IMR-90 (cell line): ENCODE measurements at regions not wholly inside any gene's neighbourhood (a gene's known extent, or its start where the extent isn't known, plus 50 kb on each side); places are given as distances from the start of the nearest gene placed in this dataset.

Experiments
- ATAC-seq: fragments of 200-7000 bp; cut with Tn5 transposase; 2 replicates; pipeline ENCODE4 v1.9.1; 2020; ENCODE audit warnings: low read depth, mild to moderate bottlenecking, moderate library complexity
- BruUV-seq: library from RNA; stranded (reverse); fragments of 400-500 nt; replicated peaks from 2 replicates; lab custom pipeline; 2021; lab: Mats Ljungman, UMichigan
- CTCF ChIA-PET: fragments of 300-600 bp; formaldehyde crosslinking; extraction: SDS; loops from one replicate; lab custom pipeline; 2021; ENCODE audit warnings: antibody characterized with exemption; lab: Yijun Ruan, JAX
- POLR2A ChIA-PET: fragments of 300-600 bp; sonication (Branson Sonifier 250); formaldehyde crosslinking; loops from one replicate; lab custom pipeline; 2022; ENCODE audit warnings: antibody characterized with exemption; ENCODE audit not compliant: unreplicated experiment; lab: Charles Lee
- DNase-seq: peaks from one replicate; pipeline ENCODE4 v3.0.0; 2013
- H2AFZ ChIP-seq: replicated peaks from 2 replicates; pipeline ENCODE3; 2013; ENCODE audit warnings: low read length, mild to moderate bottlenecking; ENCODE audit not compliant: poor library complexity
- H2AK5ac ChIP-seq: 2 replicates; pipeline ENCODE4 v1.6.1; 2013; ENCODE audit warnings: low read depth, low read length, inconsistent platforms
- H2AK9ac ChIP-seq: replicated peaks from 2 replicates; pipeline ENCODE3; 2013; ENCODE audit warnings: mild to moderate bottlenecking, low read depth, low read length, moderate library complexity; ENCODE audit not compliant: poor library complexity
- H2BK120ac ChIP-seq: 2 replicates; pipeline ENCODE4 v1.6.1; 2013; ENCODE audit warnings: low read depth, low read length, inconsistent platforms
- H2BK15ac ChIP-seq: 3 replicates; pipeline ENCODE4 v1.6.1; 2013; ENCODE audit warnings: low read depth, low read length, inconsistent platforms
- H2BK20ac ChIP-seq: 2 replicates; pipeline ENCODE4 v1.6.1; 2013; ENCODE audit warnings: low read depth, mild to moderate bottlenecking, inconsistent platforms, low read length, moderate library complexity
- H2BK5ac ChIP-seq: 2 replicates; pipeline ENCODE4 v1.6.1; 2013; ENCODE audit warnings: mild to moderate bottlenecking, low read depth, low read length, inconsistent platforms; ENCODE audit not compliant: poor library complexity, severe bottlenecking
- H3K14ac ChIP-seq: replicated peaks from 2 replicates; pipeline ENCODE4 v1.6.1; 2013; ENCODE audit warnings: low read depth, low read length, inconsistent platforms
- H3K18ac ChIP-seq: 2 replicates; pipeline ENCODE4 v1.6.1; 2013; ENCODE audit warnings: low read depth, low read length, control low read depth
- H3K23ac ChIP-seq: 2 replicates; pipeline ENCODE4 v1.6.1; 2013; ENCODE audit warnings: low read depth, low read length, inconsistent platforms
- H3K27ac ChIP-seq: 2 replicates; pipeline ENCODE4 v1.5.1; 2013; ENCODE audit warnings: mild to moderate bottlenecking, control low read depth, low read length; ENCODE audit not compliant: insufficient read depth
- H3K27me3 ChIP-seq: 2 replicates; pipeline ENCODE4 v1.6.1; 2013; ENCODE audit warnings: low read length; ENCODE audit not compliant: control insufficient read depth, insufficient read depth
- H3K36me3 ChIP-seq: 2 replicates; pipeline ENCODE4 v1.6.1; 2013; ENCODE audit warnings: low read length, mixed read lengths; ENCODE audit not compliant: control insufficient read depth, insufficient read depth
- H3K4ac ChIP-seq: 2 replicates; pipeline ENCODE4 v1.6.1; 2013; ENCODE audit warnings: low read depth, low read length, inconsistent platforms
- H3K4me1 ChIP-seq: 2 replicates; pipeline ENCODE4 v1.6.1; 2013; ENCODE audit warnings: low read length, mixed read lengths; ENCODE audit not compliant: control insufficient read depth, insufficient read depth
- H3K4me2 ChIP-seq: 2 replicates; pipeline ENCODE4 v1.6.1; 2013; ENCODE audit warnings: low read depth, mild to moderate bottlenecking, control low read depth, low read length, moderate library complexity
- H3K4me3 ChIP-seq: 2 replicates; pipeline ENCODE4 v1.5.1; 2013; ENCODE audit warnings: low read depth, mild to moderate bottlenecking, control low read depth, low read length, moderate library complexity; ENCODE audit not compliant: insufficient read depth
- H3K56ac ChIP-seq: 2 replicates; pipeline ENCODE4 v1.6.1; 2013; ENCODE audit warnings: low read length, inconsistent platforms; ENCODE audit not compliant: insufficient read depth; ENCODE audit errors: extremely low read depth
- H3K79me1 ChIP-seq, 2 experiments: 2 replicates each; pipeline ENCODE4 v1.6.1; 2013; ENCODE audit warnings: low read length in 2 of 2, inconsistent platforms in 1 of 2, low read depth in 1 of 2
- H3K9ac ChIP-seq: 2 replicates; pipeline ENCODE4 v1.6.1; 2013; ENCODE audit warnings: low read depth, low read length, control low read depth
- H3K9me1 ChIP-seq: 2 replicates; pipeline ENCODE4 v1.6.1; 2013; ENCODE audit warnings: low read length, inconsistent platforms; ENCODE audit not compliant: insufficient read depth
- H3K9me3 ChIP-seq: 2 replicates; pipeline ENCODE4 v1.6.1; 2013; ENCODE audit warnings: low read length; ENCODE audit not compliant: control insufficient read depth, insufficient read depth
- H4K20me1 ChIP-seq: 2 replicates; pipeline ENCODE4 v1.6.1; 2013; ENCODE audit warnings: low read length, inconsistent platforms; ENCODE audit not compliant: insufficient read depth
- H4K5ac ChIP-seq: 2 replicates; pipeline ENCODE4 v1.6.1; 2013; ENCODE audit warnings: mild to moderate bottlenecking, low read depth, low read length, control low read depth
- H4K8ac ChIP-seq, 2 experiments: 2 replicates each; pipeline ENCODE4 v1.6.1; 2013; ENCODE audit warnings: low read depth in 2 of 2, low read length in 2 of 2, control low read depth in 1 of 2, inconsistent platforms in 1 of 2
- H4K91ac ChIP-seq: 2 replicates; pipeline ENCODE4 v1.6.1; 2013; ENCODE audit warnings: low read depth, low read length, inconsistent platforms; ENCODE audit not compliant: insufficient read depth
- BHLHE40 ChIP-seq: fragments of 150-350 bp; IDR thresholded peaks from 2 replicates; pipeline ENCODE4 v1.6.1; 2016; ENCODE audit warnings: mild to moderate bottlenecking, low read depth, low read length
- CEBPB ChIP-seq: IDR thresholded peaks from 2 replicates; pipeline ENCODE4 v1.6.1; 2012; ENCODE audit warnings: low read depth, low read length, improper control_type of control experiment
- CHD1 ChIP-seq: IDR thresholded peaks from 2 replicates; pipeline ENCODE4 v1.6.1; 2012; ENCODE audit warnings: low read depth, low read length, improper control_type of control experiment
- CTCF ChIP-seq: conservative IDR thresholded peaks from 2 replicates; pipeline ENCODE4 v1.5.1; 2012; ENCODE audit warnings: mild to moderate bottlenecking, low read depth, low read length, improper control_type of control experiment
- ELK1 ChIP-seq: fragments of 150-350 bp; IDR thresholded peaks from 2 replicates; pipeline ENCODE4 v1.6.1; 2016; ENCODE audit warnings: low read depth, mild to moderate bottlenecking, low read length, moderate library complexity, borderline replicate concordance
- FOS ChIP-seq: fragments of 150-350 bp; IDR thresholded peaks from 2 replicates; pipeline ENCODE4 v1.6.1; 2016; ENCODE audit warnings: low read depth, low read length
- MAFK ChIP-seq: IDR thresholded peaks from 2 replicates; pipeline ENCODE4 v1.6.1; 2012; ENCODE audit warnings: low read depth, low read length, improper control_type of control experiment
- MAZ ChIP-seq: IDR thresholded peaks from 2 replicates; pipeline ENCODE4 v1.6.1; 2012; ENCODE audit warnings: low read depth, mild to moderate bottlenecking, low read length, improper control_type of control experiment, moderate library complexity, borderline replicate concordance
- MXI1 ChIP-seq: IDR thresholded peaks from 2 replicates; pipeline ENCODE4 v1.6.1; 2012; ENCODE audit warnings: low read depth, mild to moderate bottlenecking, low read length, moderate library complexity, borderline replicate concordance
- NFE2L2 ChIP-seq: fragments of 150-350 bp; IDR thresholded peaks from 2 replicates; pipeline ENCODE4 v1.6.1; 2016; ENCODE audit warnings: low read depth, mild to moderate bottlenecking, low read length
- POLR2A ChIP-seq: IDR thresholded peaks from 2 replicates; pipeline ENCODE4 v1.6.1; 2012; ENCODE audit warnings: mild to moderate bottlenecking, low read depth, low read length
- RAD21 ChIP-seq: IDR thresholded peaks from 2 replicates; pipeline ENCODE4 v1.6.1; 2012; ENCODE audit warnings: low read length, improper control_type of control experiment
- RCOR1 ChIP-seq: IDR thresholded peaks from 2 replicates; pipeline ENCODE4 v1.6.1; 2012; ENCODE audit warnings: mild to moderate bottlenecking, low read length, improper control_type of control experiment; ENCODE audit not compliant: insufficient replicate concordance
- RFX5 ChIP-seq: IDR thresholded peaks from 2 replicates; pipeline ENCODE4 v1.8.0; 2012; ENCODE audit warnings: low read depth, mild to moderate bottlenecking, low read length, moderate library complexity
- SMC3 ChIP-seq: fragments of 150-350 bp; IDR thresholded peaks from 2 replicates; pipeline ENCODE4 v1.6.1; 2016; ENCODE audit warnings: low read depth, mild to moderate bottlenecking, antibody characterized with exemption, low read length, moderate library complexity
- USF2 ChIP-seq: fragments of 150-350 bp; IDR thresholded peaks from 2 replicates; pipeline ENCODE4 v1.6.1; 2017; ENCODE audit warnings: mild to moderate bottlenecking, antibody characterized with exemption, low read length, low read depth
- WGBS, 2 experiments: methylation state at CpG; one replicate each; pipeline versions ENCODE4 v1.1.5 to v1.1.7; 2013; ENCODE audit warnings: missing lambda C conversion rate in 2 of 2; ENCODE audit not compliant: insufficient read length in 1 of 2; ENCODE audit errors: extremely low coverage in 2 of 2; 5-methylcytosine and 5-hydroxymethylcytosine counted together
- dilution Hi-C: fragments of 300-500 bp; cut with HindIII; formaldehyde crosslinking; loops from one replicate; pipeline ENCODE4 v1.14.3; 2018; ENCODE audit warnings: low sequenced_read_pairs; ENCODE audit not compliant: unreplicated experiment
- in situ Hi-C: fragments of 300-500 bp; cut with MboI; formaldehyde crosslinking; loops from 3 replicates; pipeline ENCODE4 v1.14.3; 2019; ENCODE audit warnings: low sequenced_read_pairs, inconsistent platforms, mixed read lengths
- intact Hi-C: fragments of 100-400 bp; cut with micrococcal nuclease; formaldehyde crosslinking; loops from 2 replicates; pipeline ENCODE4 v1.10.0; 2022

GRCh38 chr11:16505481-16505880, 149.1 kb upstream of the SOX6 start:
- Histone ChIP-seq H3K18ac (no peak overlapping the region), H2AK9ac (no peak overlapping the region), H2AK5ac (no peak overlapping the region), H3K36me3 (no peaks in the 10 kb centered on the region), H4K91ac (no peak overlapping the region), H3K23ac (no peak overlapping the region), H3K14ac (no peak overlapping the region), H3K9me1 (no peaks in the 10 kb centered on the region), H4K5ac (no peak overlapping the region), H2AFZ (no peak overlapping the region), H2BK20ac (no peak overlapping the region), H3K79me1 (no peaks in the 10 kb centered on the region; a peak in 1 of 4 replicates), H2BK5ac (no peak overlapping the region), H3K9me3 (peaks cover 13% of the 10 kb centered on the region), H4K20me1 (no peaks in the 10 kb centered on the region), H3K56ac (no peak overlapping the region), H3K4me1 (no peaks in the 10 kb centered on the region), H2BK120ac (no peak overlapping the region), H4K8ac (no peak overlapping the region), H3K4me3 (no peak overlapping the region), H3K9ac (no peak overlapping the region), H3K27me3 (no peaks in the 10 kb centered on the region), H3K4ac (no peak overlapping the region), H2BK15ac (no peak overlapping the region), H3K27ac (no peak overlapping the region), H3K4me2 (no peak overlapping the region)
- no CpG with 5 or more reads among the region's 1 CpG for WGBS, 2 experiments
- ATAC-seq (no peak), DNase-seq (no peak)
- no peak for TF ChIP-seq BHLHE40
- no peak for TF ChIP-seq POLR2A
- no peak for TF ChIP-seq MXI1
- no peak for TF ChIP-seq CTCF
- TF ChIP-seq RFX5: no peak
- TF ChIP-seq RAD21: no peak
- no peak for TF ChIP-seq RCOR1
- no peak for TF ChIP-seq USF2
- TF ChIP-seq CHD1: no peak
- TF ChIP-seq MAFK: no peak
- TF ChIP-seq ELK1: no peak
- TF ChIP-seq NFE2L2: no peak
- no peak for TF ChIP-seq CEBPB
- TF ChIP-seq SMC3: no peak
- TF ChIP-seq MAZ: no peak
- no peak for TF ChIP-seq FOS
- ChIA-PET CTCF (no interaction called here), POLR2A (no interaction called here)
- BruUV-seq: no TSS peak
- dilution Hi-C loops: no loop called here
- intact Hi-C loops: no loop called here
- in situ Hi-C loops: no loop called here
